Ovary (tissue), 7 donors: ENCODE measurements at regions not wholly inside any gene's neighbourhood (a gene's known extent, or its start where the extent isn't known, plus 50 kb on each side); places are given as distances from the start of the nearest gene placed in this dataset.

Experiments
- DNase-seq, 5 donors: peaks; one replicate each; pipeline ENCODE4 v3.0.0-alpha.2; 2019 to 2020
- H3K27ac ChIP-seq, 2 donors: fragments of 200-600 bp; one replicate each; pipeline versions ENCODE4 v1.5.1 to v1.8.0; 2019 to 2022
- H3K27me3 ChIP-seq: fragments of 200-600 bp; one replicate; pipeline ENCODE4 v1.8.0; 2022
- H3K36me3 ChIP-seq: fragments of 200-600 bp; sonication (generic); one replicate; pipeline ENCODE4 v1.5.1; 2019
- H3K4me1 ChIP-seq: one replicate; pipeline ENCODE4 v1.8.1; 2013; ENCODE audit warnings: mild to moderate bottlenecking, moderate library complexity; ENCODE audit not compliant: insufficient read depth
- H3K4me3 ChIP-seq: fragments of 200-600 bp; sonication (generic); one replicate; pipeline ENCODE4 v1.5.1; 2017
- H3K9me3 ChIP-seq, 2 donors: fragments of 200-600 bp in 1 of 2; sonication (generic) in 1 of 2; one replicate each; pipeline versions ENCODE4 v1.5.1 to v1.8.1; 2013 to 2019; ENCODE audit warnings: mild to moderate bottlenecking in 1 of 2, moderate library complexity in 1 of 2
- EP300 ChIP-seq: sonication (generic); formaldehyde crosslinking; IDR thresholded peaks from one replicate; pipeline ENCODE4 v1.6.1; 2017; ENCODE audit warnings: antibody characterized with exemption
- POLR2A ChIP-seq: fragments of 450-650 bp; IDR thresholded peaks from one replicate; pipeline ENCODE4 v1.6.1; 2017; ENCODE audit warnings: antibody characterized with exemption, mild to moderate bottlenecking, moderate library complexity
- WGBS, 3 donors: extraction: QIAGEN DNeasy Blood & Tissue Kit in 1 of 3; methylation state at CpG; one replicate each; pipeline versions ENCODE4 v1.1.5 to v1.1.7; 2013 to 2017; 5-methylcytosine and 5-hydroxymethylcytosine counted together
- intact Hi-C, 4 donors: fragments of 100-400 bp; cut with DNase I; formaldehyde crosslinking; loops; one replicate each; pipeline versions ENCODE4 v1.11.0 to v1.15.1; 2022 to 2023
- TF ChIP-seq, protein P1 (sequence below), 3 donors: fragments of 450-650 bp in 2 of 3; fragments of 200-600 bp in 1 of 3; IDR thresholded peaks; one replicate each; pipeline versions ENCODE4 v1.5.1 to v1.8.0; 2016 to 2022; ENCODE audit warnings: antibody characterized with exemption in 3 of 3, mild to moderate bottlenecking in 1 of 3
- donor health status: DM: no; HTN: no; CAD: no; lungs with moderate emphysema.
- donor health status: DM: no; HTN: no; CAD: no.
- donor health status: Bipolar disorder and iron deficiency.
- donor health status: DM: no; HTN: no; CAD: no.
- donor health status: DM: yes; HTN: yes; CAD: no.

DNA sequence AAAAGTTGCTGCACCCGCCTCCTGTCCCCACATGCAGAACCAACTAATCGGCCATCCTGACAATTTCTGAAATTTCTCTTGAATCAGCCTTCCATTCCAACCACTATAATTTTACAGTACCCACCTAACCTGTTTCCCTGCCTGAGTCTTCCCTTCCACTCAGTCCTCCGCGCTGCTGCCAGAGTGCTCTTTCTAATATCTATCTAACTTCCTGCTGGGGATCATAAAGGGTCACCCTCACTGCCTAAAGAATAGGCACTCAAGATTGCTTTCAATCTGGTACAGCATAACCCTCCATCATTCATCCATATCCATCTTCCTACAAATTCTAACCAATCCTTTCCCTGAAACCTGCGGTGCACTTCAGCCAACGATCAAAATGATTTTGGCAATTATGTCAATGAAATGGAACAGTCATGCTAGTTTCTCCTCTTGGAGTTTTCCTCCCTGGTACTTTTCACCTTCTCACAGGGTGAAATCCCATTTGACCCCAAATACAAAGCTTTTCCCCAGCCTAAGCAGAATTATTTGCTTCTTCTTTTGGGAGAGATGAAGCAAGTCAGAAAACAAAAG, 117.5 kb upstream of the BEND6 start:
- intact Hi-C loops, result no loop called here
- H3K27ac ChIP-seq, result no peak overlapping the region
- TF ChIP-seq EP300 (no peak), POLR2A (no peak)
- TF ChIP-seq, protein P1, sequence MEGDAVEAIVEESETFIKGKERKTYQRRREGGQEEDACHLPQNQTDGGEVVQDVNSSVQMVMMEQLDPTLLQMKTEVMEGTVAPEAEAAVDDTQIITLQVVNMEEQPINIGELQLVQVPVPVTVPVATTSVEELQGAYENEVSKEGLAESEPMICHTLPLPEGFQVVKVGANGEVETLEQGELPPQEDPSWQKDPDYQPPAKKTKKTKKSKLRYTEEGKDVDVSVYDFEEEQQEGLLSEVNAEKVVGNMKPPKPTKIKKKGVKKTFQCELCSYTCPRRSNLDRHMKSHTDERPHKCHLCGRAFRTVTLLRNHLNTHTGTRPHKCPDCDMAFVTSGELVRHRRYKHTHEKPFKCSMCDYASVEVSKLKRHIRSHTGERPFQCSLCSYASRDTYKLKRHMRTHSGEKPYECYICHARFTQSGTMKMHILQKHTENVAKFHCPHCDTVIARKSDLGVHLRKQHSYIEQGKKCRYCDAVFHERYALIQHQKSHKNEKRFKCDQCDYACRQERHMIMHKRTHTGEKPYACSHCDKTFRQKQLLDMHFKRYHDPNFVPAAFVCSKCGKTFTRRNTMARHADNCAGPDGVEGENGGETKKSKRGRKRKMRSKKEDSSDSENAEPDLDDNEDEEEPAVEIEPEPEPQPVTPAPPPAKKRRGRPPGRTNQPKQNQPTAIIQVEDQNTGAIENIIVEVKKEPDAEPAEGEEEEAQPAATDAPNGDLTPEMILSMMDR (IDR thresholded peaks at IDR 0.05), result no peak
- 82 to 90% (median 87%) methylated on average over 6 of the region's 6 CpGs for WGBS, 3 donors
- DNase-seq, result no peak
- no peaks in the 10 kb centered on the region for H3K27me3 ChIP-seq
- no peaks in the 10 kb centered on the region for H3K36me3 ChIP-seq
- peaks cover 4% of the 10 kb centered on the region for H3K4me1 ChIP-seq
- no peak overlapping the region for H3K4me3 ChIP-seq
- no peaks in the 10 kb centered on the region for H3K9me3 ChIP-seq

GRCh38 chr6:56835612-56836011, 119.3 kb upstream of the BEND6 start:
- no peak overlapping the region for H3K4me3 ChIP-seq
- H3K9me3 ChIP-seq, result no peaks in the 10 kb centered on the region
- peaks cover 4% of the 10 kb centered on the region for H3K4me1 ChIP-seq
- no peaks in the 10 kb centered on the region for H3K27me3 ChIP-seq
- TF ChIP-seq EP300 (no peak), POLR2A (no peak)
- TF ChIP-seq, protein P1 (IDR thresholded peaks at IDR 0.05), result no peak
- intact Hi-C loops, result no loop called here
- DNase-seq, result no peak
- 96 to 97% (median 96%) methylated on average over 3 of the region's 3 CpGs for WGBS, 3 donors
- no peak overlapping the region for H3K27ac ChIP-seq
- no peaks in the 10 kb centered on the region for H3K36me3 ChIP-seq

GRCh38 chr6:56833873-56834272, 121.0 kb upstream of the BEND6 start:
- H3K27ac ChIP-seq, result no peak overlapping the region
- WGBS, 3 donors, result 78 to 100% (median 100%) methylated on average over 1 of the region's 1 CpG
- no peaks in the 10 kb centered on the region for H3K36me3 ChIP-seq
- intact Hi-C loops, result no loop called here
- H3K27me3 ChIP-seq, result no peaks in the 10 kb centered on the region
- H3K4me3 ChIP-seq, result no peak overlapping the region
- DNase-seq, result no peak
- TF ChIP-seq POLR2A (no peak), EP300 (no peak)
- TF ChIP-seq, protein P1 (IDR thresholded peaks at IDR 0.05), result no peak
- H3K4me1 ChIP-seq, result peaks cover 4% of the 10 kb centered on the region
- no peaks in the 10 kb centered on the region for H3K9me3 ChIP-seq

DNA sequence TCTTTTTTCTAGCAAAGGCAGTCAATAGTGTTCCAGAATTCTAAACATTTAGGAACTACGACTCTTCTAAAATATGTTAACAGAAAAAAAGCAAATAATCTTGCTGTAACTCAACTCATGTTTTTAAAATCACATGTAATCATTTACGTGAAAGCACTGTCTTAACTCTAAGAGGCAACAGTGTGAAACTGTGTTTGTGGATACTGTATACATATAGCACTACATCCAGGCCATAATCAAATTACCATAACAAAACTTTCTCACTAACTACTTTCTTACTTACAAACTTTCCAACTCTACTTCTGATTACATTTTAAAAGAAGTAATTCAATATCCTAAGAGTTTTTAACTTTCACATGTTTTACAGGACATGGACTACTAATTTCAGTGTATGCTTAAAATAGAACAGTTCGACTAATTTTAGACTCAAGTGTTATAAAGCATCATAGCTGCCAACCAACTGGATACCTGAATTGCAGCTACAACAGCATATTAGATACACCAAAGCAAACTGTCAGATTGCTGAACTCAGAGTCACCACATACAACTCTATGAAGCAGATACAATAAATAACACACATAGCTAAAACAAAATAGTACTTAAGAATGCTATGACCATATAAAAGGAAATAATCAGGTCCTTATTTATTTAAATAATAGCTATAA, 121.6 kb upstream of the BEND6 start:
- Histone ChIP-seq H3K27me3 (no peaks in the 10 kb centered on the region), H3K9me3 (no peaks in the 10 kb centered on the region), H3K4me3 (no peak overlapping the region), H3K36me3 (no peaks in the 10 kb centered on the region), H3K4me1 (peaks cover 4% of the 10 kb centered on the region), H3K27ac (no peak overlapping the region)
- intact Hi-C loops, result no loop called here
- DNase-seq, result no peak
- TF ChIP-seq EP300, result no peak
- TF ChIP-seq, protein P1 (IDR thresholded peaks at IDR 0.05), result no peak
- no peak for TF ChIP-seq POLR2A
- 66 to 75% (median 67%) methylated on average over 3 of the region's 3 CpGs for WGBS, 3 donors
